Spleen (tissue), 7 donors: ENCODE measurements at regions not wholly inside any gene's neighbourhood (a gene's known extent, or its start where the extent isn't known, plus 50 kb on each side); places are given as distances from the start of the nearest gene placed in this dataset.

Experiments used
- CTCF ChIP-seq, 11 experiments: fragments of 200-600 bp in 7 of 11; fragments of 450-650 bp in 4 of 11; sonication (generic) in 4 of 11; IDR thresholded peaks in 8 of 11; conservative IDR thresholded peaks in 3 of 11; 1 replicate in 7 of 11; 2 replicates in 4 of 11; pipeline versions ENCODE4 v1.4.0 to v1.8.0; 2016 to 2021; ENCODE audit warnings: antibody characterized with exemption in 11 of 11, inconsistent platforms in 4 of 11, mild to moderate bottlenecking in 1 of 11
- POLR2A ChIP-seq, 3 donors: fragments of 450-650 bp; IDR thresholded peaks; one replicate each; pipeline ENCODE4 v1.5.1; 2017; ENCODE audit warnings: antibody characterized with exemption in 3 of 3, mild to moderate bottlenecking in 1 of 3
- donor health status: DM: no; HTN: no; CAD: no; lungs with moderate emphysema.
- donor health status: DM: no; HTN: no; CAD: no.
- donor health status: DM: no; HTN: no; CAD: no.

GRCh38 chr2:20108655-20109396, 57.4 kb upstream of the LAPTM4A start:
- no peak for TF ChIP-seq CTCF (IDR thresholded peaks at IDR 0.05 in 8 of 11, conservative IDR thresholded peaks at IDR 0.05 in 3 of 11)
- TF ChIP-seq POLR2A (IDR thresholded peaks at IDR 0.05), result no peak
